Upper lobe of left lung (tissue), 4 donors: ENCODE measurements at regions not wholly inside any gene's neighbourhood (a gene's known extent, or its start where the extent isn't known, plus 50 kb on each side); places are given as distances from the start of the nearest gene placed in this dataset.

Source experiments
- CTCF ChIP-seq, 6 experiments: fragments of 450-650 bp in 4 of 6; fragments of 200-600 bp in 2 of 6; sonication (generic) in 2 of 6; IDR thresholded peaks; one replicate each; pipeline ENCODE4 v1.5.1; 2016 to 2019; ENCODE audit warnings: antibody characterized with exemption in 6 of 6
- EP300 ChIP-seq, 4 donors: sonication (generic); formaldehyde crosslinking; IDR thresholded peaks; one replicate each; pipeline ENCODE4 v1.5.1; 2017; ENCODE audit warnings: antibody characterized with exemption in 4 of 4, control low read depth in 2 of 4
- POLR2A ChIP-seq, 4 donors: fragments of 450-650 bp; IDR thresholded peaks; one replicate each; pipeline ENCODE4 v1.5.1; 2016 to 2017; ENCODE audit warnings: antibody characterized with exemption in 4 of 4, mild to moderate bottlenecking in 2 of 4

- TF ChIP-seq CTCF (IDR thresholded peaks at IDR 0.05) (no peak), EP300 (IDR thresholded peaks at IDR 0.05) (no peak), POLR2A (IDR thresholded peaks at IDR 0.05) (no peak)
These were observed 154.8 kb upstream of the ID2 start for GRCh38 chr2:8527031-8527430.
